PC-9 (cell line): ENCODE measurements at regions not wholly inside any gene's neighbourhood (a gene's known extent, or its start where the extent isn't known, plus 50 kb on each side); places are given as distances from the start of the nearest gene placed in this dataset.
"Not testable (repeated sequence)": the region's sequence is repeated elsewhere in the genome, so short reads cannot be mapped to it uniquely, and the experiment has no call there.

Experiments used
- BruUV-seq: library from RNA; stranded (reverse); fragments of 400-500 nt; replicated peaks from 2 replicates; lab custom pipeline; 2021; lab: Mats Ljungman, UMichigan
- CTCF ChIA-PET: fragments of 300-600 bp; sonication (Branson Sonifier 250); formaldehyde crosslinking; loops from one replicate; lab custom pipeline; 2022; ENCODE audit warnings: antibody characterized with exemption; lab: Charles Lee
- POLR2A ChIA-PET: fragments of 300-600 bp; sonication (Branson Sonifier 250); formaldehyde crosslinking; loops from one replicate; lab custom pipeline; 2022; ENCODE audit warnings: antibody characterized with exemption; ENCODE audit not compliant: unreplicated experiment; lab: Charles Lee
- DNase-seq, 2 experiments: peaks; one replicate each; pipeline versions ENCODE4 v3.0.0 to v3.0.0-alpha.2; 2015 to 2022; ENCODE audit warnings: mixed read lengths in 1 of 2
- H2AFZ ChIP-seq: fragments of 200-600 bp; sonication (generic); 2 replicates; pipeline ENCODE4 v1.8.1; 2017; ENCODE audit warnings: antibody characterized with exemption
- H3F3A ChIP-seq: fragments of 200-600 bp; sonication (generic); 2 replicates; pipeline ENCODE4 v1.8.1; 2017; ENCODE audit warnings: antibody characterized with exemption, mild to moderate bottlenecking, low read depth; ENCODE audit not compliant: insufficient read depth
- H3K27ac ChIP-seq: fragments of 200-600 bp; sonication (generic); 2 replicates; pipeline ENCODE4 v1.6.1; 2016; ENCODE audit warnings: mixed run types
- H3K27me3 ChIP-seq: fragments of 200-600 bp; sonication (generic); 2 replicates; pipeline ENCODE4 v1.6.1; 2016; ENCODE audit warnings: low read depth, mixed run types; ENCODE audit not compliant: insufficient read depth
- H3K36me3 ChIP-seq: fragments of 200-600 bp; sonication (generic); 2 replicates; pipeline ENCODE4 v1.6.1; 2016; ENCODE audit warnings: low read depth, mixed run types
- H3K4me1 ChIP-seq: fragments of 200-600 bp; sonication (generic); replicated peaks from 2 replicates; pipeline ENCODE4 v1.6.1; 2016; ENCODE audit warnings: mixed run types; ENCODE audit not compliant: insufficient read depth
- H3K4me2 ChIP-seq: fragments of 200-600 bp; sonication (generic); 2 replicates; pipeline ENCODE4 v1.6.1; 2017; ENCODE audit warnings: mixed run types
- H3K4me3 ChIP-seq: fragments of 200-600 bp; sonication (generic); 2 replicates; pipeline ENCODE4 v1.6.1; 2016; ENCODE audit warnings: mixed run types
- H3K79me2 ChIP-seq: fragments of 200-600 bp; sonication (generic); 2 replicates; pipeline ENCODE4 v1.6.1; 2017; ENCODE audit warnings: low read depth, mixed run types
- H3K9me2 ChIP-seq: fragments of 200-600 bp; sonication (generic); 2 replicates; pipeline ENCODE4 v1.8.1; 2017; ENCODE audit warnings: mild to moderate bottlenecking; ENCODE audit not compliant: insufficient read depth
- H3K9me3 ChIP-seq: fragments of 200-600 bp; sonication (generic); 2 replicates; pipeline ENCODE4 v1.8.1; 2016; ENCODE audit warnings: low read depth; ENCODE audit not compliant: insufficient read depth
- H4K20me1 ChIP-seq: fragments of 200-600 bp; sonication (generic); 2 replicates; pipeline ENCODE4 v1.8.1; 2017; ENCODE audit not compliant: insufficient read depth
- CTCF ChIP-seq: fragments of 200-600 bp; sonication (generic); conservative IDR thresholded peaks from 2 replicates; pipeline ENCODE4 v1.6.1; 2017; ENCODE audit warnings: mixed run types, antibody characterized with exemption, mild to moderate bottlenecking, moderate library complexity
- EZH2 ChIP-seq: fragments of 200-600 bp; sonication (generic); IDR thresholded peaks from 2 replicates; pipeline ENCODE4 v1.8.0; 2017; ENCODE audit warnings: antibody characterized with exemption, low read depth
- intact Hi-C: fragments of 100-400 bp; cut with micrococcal nuclease; formaldehyde crosslinking; loops from one replicate; pipeline ENCODE4 v1.10.0; 2022; ENCODE audit not compliant: unreplicated experiment

- Histone ChIP-seq H3F3A (no peaks in the 10 kb centered on the region), H3K36me3 (no peaks in the 10 kb centered on the region), H3K9me3 (peaks cover 4% of the 10 kb centered on the region; the same call in 1 of the 2 replicates), H3K9me2 (no peaks in the 10 kb centered on the region), H4K20me1 (no peaks in the 10 kb centered on the region), H3K4me2 (no peak overlapping the region), H3K27me3 (no peaks in the 10 kb centered on the region), H2AFZ (no peak overlapping the region), H3K79me2 (no peaks in the 10 kb centered on the region), H3K27ac (no peak overlapping the region), H3K4me3 (no peak overlapping the region), H3K4me1 (no peaks in the 10 kb centered on the region)
- no TSS peak for BruUV-seq
- TF ChIP-seq CTCF (no peak), EZH2 (no peak)
- no peak for DNase-seq
- ChIA-PET CTCF (no interaction called here), POLR2A (interaction anchor here (0.7 kb wide), 1 partner anchor 55 kb away, joined by 6 read pairs; no protein-coding TSS in a partner anchor)
- intact Hi-C loops = no loop called here
Measured at GRCh38 chr6:155867682-155868081, 412.0 kb upstream of the NOX3 start.

GRCh38 chr6:155866676-155867390 lies 411.2 kb upstream of the NOX3 start:
- H3K27ac ChIP-seq, H3K4me3 ChIP-seq, BruUV-seq, H3K36me3 ChIP-seq, H4K20me1 ChIP-seq, H3K4me2 ChIP-seq, H2AFZ ChIP-seq, CTCF ChIA-PET, H3K9me2 ChIP-seq, DNase-seq, H3K27me3 ChIP-seq, H3K9me3 ChIP-seq, H3K4me1 ChIP-seq, intact Hi-C loops, H3F3A ChIP-seq, H3K79me2 ChIP-seq: not testable (repeated sequence)
- POLR2A ChIA-PET = interaction anchor here (0.7 kb wide), 1 partner anchor 54 kb away, joined by 6 read pairs; no protein-coding TSS in a partner anchor

- no peak overlapping the region for H3K27ac ChIP-seq
- intact Hi-C loops = no loop called here
- no peak for DNase-seq
- no peak overlapping the region for H3K4me3 ChIP-seq
- H3K9me2 ChIP-seq = no peaks in the 10 kb centered on the region
- no peak overlapping the region for H3K4me2 ChIP-seq
- no peaks in the 10 kb centered on the region for H3K79me2 ChIP-seq
- H2AFZ ChIP-seq = no peak overlapping the region
- CTCF ChIA-PET = no interaction called here
- no peaks in the 10 kb centered on the region for H3K36me3 ChIP-seq
- peaks cover 7% of the 10 kb centered on the region; the same call in 1 of the 2 replicates for H3K9me3 ChIP-seq
- no TSS peak for BruUV-seq
- no peaks in the 10 kb centered on the region for H3K27me3 ChIP-seq
- TF ChIP-seq CTCF (no peak), EZH2 (no peak)
- POLR2A ChIA-PET = no interaction called here
- H4K20me1 ChIP-seq = no peaks in the 10 kb centered on the region
- H3K4me1 ChIP-seq = no peaks in the 10 kb centered on the region
- H3F3A ChIP-seq = no peaks in the 10 kb centered on the region
Measured at GRCh38 chr6:155861821-155862220, 406.2 kb upstream of the NOX3 start.

- H4K20me1 ChIP-seq, POLR2A ChIA-PET, H3K36me3 ChIP-seq, BruUV-seq, H2AFZ ChIP-seq, H3K9me2 ChIP-seq, H3K79me2 ChIP-seq, H3K27ac ChIP-seq, intact Hi-C loops, H3F3A ChIP-seq, H3K4me3 ChIP-seq, H3K27me3 ChIP-seq, DNase-seq, H3K4me1 ChIP-seq, H3K9me3 ChIP-seq, H3K4me2 ChIP-seq, CTCF ChIA-PET: not testable (repeated sequence)
Measured at GRCh38 chr6:155858906-155859305, 403.3 kb upstream of the NOX3 start.
